AG09319 (cell line): ENCODE measurements at regions not wholly inside any gene's neighbourhood (a gene's known extent, or its start where the extent isn't known, plus 50 kb on each side); places are given as distances from the start of the nearest gene placed in this dataset.

Source experiments
- DNase-seq: peaks from one replicate; pipeline ENCODE4 v3.0.0-alpha.2; 2010; ENCODE audit warnings: low read depth; ENCODE audit errors: extremely low read depth
- CTCF ChIP-seq: IDR thresholded peaks from 2 replicates; pipeline ENCODE4 v1.5.1; 2011; ENCODE audit warnings: low read depth, mild to moderate bottlenecking, inconsistent platforms, low read length, moderate library complexity

- no peak for TF ChIP-seq CTCF
Observed at GRCh38 chrX:108811891-108812290, 75.5 kb upstream of the IRS4 start.

GRCh38 chrX:108795240-108795639 lies 58.9 kb upstream of the IRS4 start:
- no peak for TF ChIP-seq CTCF
- DNase-seq: no peak

More at GRCh38 chrX:108811891-108812290, 75.5 kb upstream of the IRS4 start:
- DNase-seq: no peak
